SK-N-SH treated with all-trans-retinoic acid at 6 μM for 48 hours (cell line): ENCODE measurements at regions not wholly inside any gene's neighbourhood (a gene's known extent, or its start where the extent isn't known, plus 50 kb on each side); places are given as distances from the start of the nearest gene placed in this dataset.

Experiments used
- CREB5 ChIP-seq: fragments of 250-450 bp; sonication (Bioruptor Pico); IDR thresholded peaks from 2 replicates; pipeline ENCODE4 v1.5.1; 2020; ENCODE audit warnings: low read depth, mild to moderate bottlenecking, moderate library complexity
- CSDC2 ChIP-seq: fragments of 250-450 bp; sonication (Bioruptor Pico); IDR thresholded peaks from 2 replicates; pipeline ENCODE4 v1.5.0; 2020; ENCODE audit warnings: mild to moderate bottlenecking, moderate library complexity
- CSRNP3 ChIP-seq: fragments of 250-450 bp; sonication (Bioruptor Pico); IDR thresholded peaks from 2 replicates; pipeline ENCODE4 v1.5.1; 2021; ENCODE audit warnings: mild to moderate bottlenecking, moderate library complexity
- PATZ1 ChIP-seq: fragments of 250-450 bp; sonication (Bioruptor Pico); IDR thresholded peaks from 2 replicates; pipeline ENCODE4 v1.8.0; 2020; ENCODE audit warnings: mild to moderate bottlenecking, moderate library complexity, borderline replicate concordance
- PPARA ChIP-seq: fragments of 250-450 bp; sonication (Bioruptor Pico); IDR thresholded peaks from 2 replicates; pipeline ENCODE4 v1.5.0; 2020; ENCODE audit warnings: mild to moderate bottlenecking, borderline replicate concordance
- RARB ChIP-seq: fragments of 250-450 bp; sonication (Bioruptor Pico); IDR thresholded peaks from 2 replicates; pipeline ENCODE4 v1.8.0; 2021; ENCODE audit warnings: mild to moderate bottlenecking, moderate library complexity
- TCF4 ChIP-seq: fragments of 250-450 bp; sonication (Bioruptor Pico); IDR thresholded peaks from 2 replicates; pipeline ENCODE4 v1.8.0; 2021; ENCODE audit warnings: mild to moderate bottlenecking, moderate library complexity, borderline replicate concordance
- TSHZ2 ChIP-seq: fragments of 250-450 bp; sonication (Bioruptor Pico); IDR thresholded peaks from 2 replicates; pipeline ENCODE4 v1.5.0; 2020; ENCODE audit warnings: mild to moderate bottlenecking, moderate library complexity
- ZC3H10 ChIP-seq: fragments of 250-450 bp; sonication (Bioruptor Pico); IDR thresholded peaks from 2 replicates; pipeline ENCODE4 v1.5.1; 2021; ENCODE audit warnings: mild to moderate bottlenecking, moderate library complexity
- ZFP3 ChIP-seq: fragments of 250-450 bp; sonication (Bioruptor Pico); IDR thresholded peaks from 2 replicates; pipeline ENCODE4 v1.5.0; 2020; ENCODE audit warnings: mild to moderate bottlenecking, moderate library complexity
- ZFP30 ChIP-seq: fragments of 450-650 bp; formaldehyde crosslinking; IDR thresholded peaks from 2 replicates; pipeline ENCODE4 v1.5.0; 2022; ENCODE audit warnings: mild to moderate bottlenecking, moderate library complexity
- ZNF8 ChIP-seq: fragments of 450-650 bp; formaldehyde crosslinking; IDR thresholded peaks from 2 replicates; pipeline ENCODE4 v1.5.0; 2020; ENCODE audit warnings: mild to moderate bottlenecking, moderate library complexity

- TF ChIP-seq CSRNP3 (no peak), CSDC2 (no peak), ZFP3 (CRISPR knock-in tag) (no peak), RARB (CRISPR knock-in tag) (no peak), CREB5 (no peak), ZNF8 (CRISPR knock-in tag) (no peak), ZFP30 (no peak), TCF4 (CRISPR knock-in tag) (no peak), PPARA (CRISPR knock-in tag) (no peak), TSHZ2 (CRISPR knock-in tag) (no peak), PATZ1 (no peak), ZC3H10 (CRISPR knock-in tag) (no peak)
Measured at GRCh38 chr2:128701418-128701817, 382.8 kb upstream of the HS6ST1 start.
